ENCODE measurements at regions not wholly inside any gene's neighbourhood (a gene's known extent, or its start where the extent isn't known, plus 50 kb on each side); places are given as distances from the start of the nearest gene placed in this dataset.

DNA sequence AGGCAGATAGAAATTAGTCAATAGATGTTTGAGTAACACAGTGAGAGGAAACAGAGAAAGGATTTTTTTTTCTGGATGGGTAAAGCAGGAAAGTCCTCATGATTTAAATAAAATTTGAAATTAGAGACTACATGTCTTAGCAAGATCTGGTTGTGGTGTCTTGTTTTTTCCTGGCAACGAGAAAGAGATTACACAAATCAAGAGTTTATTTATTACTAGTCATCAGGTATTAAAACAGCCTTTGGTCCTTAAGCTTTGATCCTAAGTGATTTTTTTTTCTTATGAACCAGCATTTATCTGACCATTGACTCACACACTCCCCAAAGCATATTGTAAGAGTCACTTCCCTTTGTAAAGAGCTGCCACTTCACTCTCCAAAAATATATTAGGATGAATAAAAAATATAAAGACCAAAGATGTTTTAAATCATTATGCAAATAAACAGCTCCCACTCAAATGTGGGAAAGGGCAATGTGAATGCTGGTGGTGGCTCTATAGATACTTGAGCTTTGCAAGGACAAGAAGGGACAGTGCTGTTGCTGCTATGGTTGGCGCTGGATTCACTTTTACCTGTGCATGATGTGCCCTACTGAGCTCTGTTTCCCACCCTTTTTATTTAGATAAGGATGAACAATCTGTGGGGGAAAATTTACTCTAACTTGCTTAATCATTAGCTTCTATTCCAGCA is 1726.5 kb downstream of the MAT2B start:
- H3K27me3 ChIP-seq (ENCODE audit: control insufficient read depth, extremely low read depth, insufficient read depth, low read length) = no peaks in the 10 kb centered on the region
- no peak overlapping the region for H2AFZ ChIP-seq (ENCODE audit: control insufficient read depth, low read length)
- DNase-seq (ENCODE audit: low read depth, low spot score) (no peak), FAIRE-seq (no peak)
- H3K27ac ChIP-seq (ENCODE audit: control insufficient read depth, insufficient read depth, low read length) = no peak overlapping the region
- no peak overlapping the region for H3K4me2 ChIP-seq (ENCODE audit: control insufficient read depth, extremely low read depth, insufficient read depth, low read depth, low read length)
- no peaks in the 10 kb centered on the region for H4K20me1 ChIP-seq (ENCODE audit: control insufficient read depth, extremely low read depth, insufficient read depth, low read length)
- H3K9ac ChIP-seq (ENCODE audit: control insufficient read depth, extremely low read depth, insufficient read depth, low read length) = no peak overlapping the region
- H3K4me3 ChIP-seq (ENCODE audit: control insufficient read depth in 2 of 3, extremely low read depth in 1 of 3, insufficient read depth in 2 of 3, low read depth in 1 of 3, low read length in 3 of 3) = no peak overlapping the region
- no peaks in the 10 kb centered on the region for H3K79me2 ChIP-seq (ENCODE audit: control insufficient read depth, insufficient read depth, low read length)
- H3K36me3 ChIP-seq (ENCODE audit: control insufficient read depth in 2 of 2, extremely low read depth in 1 of 2, insufficient read depth in 2 of 2, low read length in 2 of 2) = no peaks in the 10 kb centered on the region
- H3K4me1 ChIP-seq (ENCODE audit: control insufficient read depth, extremely low read depth, insufficient read depth, low read length) = no peaks in the 10 kb centered on the region
- H3K9me1 ChIP-seq (ENCODE audit: control insufficient read depth, extremely low read depth, insufficient read depth, low read length) = no peaks in the 10 kb centered on the region
- TF ChIP-seq, protein P1, sequence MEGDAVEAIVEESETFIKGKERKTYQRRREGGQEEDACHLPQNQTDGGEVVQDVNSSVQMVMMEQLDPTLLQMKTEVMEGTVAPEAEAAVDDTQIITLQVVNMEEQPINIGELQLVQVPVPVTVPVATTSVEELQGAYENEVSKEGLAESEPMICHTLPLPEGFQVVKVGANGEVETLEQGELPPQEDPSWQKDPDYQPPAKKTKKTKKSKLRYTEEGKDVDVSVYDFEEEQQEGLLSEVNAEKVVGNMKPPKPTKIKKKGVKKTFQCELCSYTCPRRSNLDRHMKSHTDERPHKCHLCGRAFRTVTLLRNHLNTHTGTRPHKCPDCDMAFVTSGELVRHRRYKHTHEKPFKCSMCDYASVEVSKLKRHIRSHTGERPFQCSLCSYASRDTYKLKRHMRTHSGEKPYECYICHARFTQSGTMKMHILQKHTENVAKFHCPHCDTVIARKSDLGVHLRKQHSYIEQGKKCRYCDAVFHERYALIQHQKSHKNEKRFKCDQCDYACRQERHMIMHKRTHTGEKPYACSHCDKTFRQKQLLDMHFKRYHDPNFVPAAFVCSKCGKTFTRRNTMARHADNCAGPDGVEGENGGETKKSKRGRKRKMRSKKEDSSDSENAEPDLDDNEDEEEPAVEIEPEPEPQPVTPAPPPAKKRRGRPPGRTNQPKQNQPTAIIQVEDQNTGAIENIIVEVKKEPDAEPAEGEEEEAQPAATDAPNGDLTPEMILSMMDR (optimal IDR thresholded peaks at IDR 0.05 in 1 of 3, IDR thresholded peaks at IDR 0.05 in 1 of 3, conservative IDR thresholded peaks at IDR 0.05 in 1 of 3; ENCODE audit: extremely low read depth in 1 of 3, insufficient read depth in 2 of 3, low read length in 3 of 3) = no peak
- TF ChIP-seq EZH2 (IDR thresholded peaks at IDR 0.05; ENCODE audit: low read length) = no peak
- dilution Hi-C loops (cut with MboI; ENCODE audit: extremely low pct_ligation_motif_present, low sequenced_read_pairs) = no loop called here
- H3K9me3 ChIP-seq (ENCODE audit: control insufficient read depth, low read depth, low read length) = no peaks in the 10 kb centered on the region

DNA sequence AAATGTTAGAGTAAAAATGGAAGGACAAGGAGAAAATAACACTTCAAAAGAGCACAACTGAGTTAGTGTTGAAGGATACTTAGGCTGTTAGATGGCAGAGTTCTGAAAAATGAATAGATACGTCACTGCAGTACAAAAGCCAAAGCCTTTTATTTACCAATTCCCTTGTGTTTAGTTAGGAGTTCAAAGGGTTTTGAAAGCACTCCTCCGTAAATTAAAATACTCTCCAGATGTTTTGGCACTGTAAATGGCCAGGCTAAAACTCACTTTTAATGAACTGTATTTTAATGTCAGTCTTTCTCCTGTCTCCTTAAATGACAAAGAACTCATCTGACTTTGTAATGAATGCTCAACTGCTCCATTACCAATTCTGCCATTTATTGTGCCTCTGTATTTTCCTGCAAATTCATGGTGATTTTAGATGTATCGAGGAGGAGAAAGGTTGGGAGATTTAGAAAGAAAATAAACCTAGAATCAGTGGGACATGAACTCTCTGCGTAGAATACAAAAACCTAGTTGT is 1727.2 kb downstream of the MAT2B start:
- no peaks in the 10 kb centered on the region for H4K20me1 ChIP-seq (ENCODE audit: control insufficient read depth, extremely low read depth, insufficient read depth, low read length)
- H3K9me1 ChIP-seq (ENCODE audit: control insufficient read depth, extremely low read depth, insufficient read depth, low read length) = no peaks in the 10 kb centered on the region
- H3K27ac ChIP-seq (ENCODE audit: control insufficient read depth, insufficient read depth, low read length) = no peak overlapping the region
- dilution Hi-C loops (cut with MboI; ENCODE audit: extremely low pct_ligation_motif_present, low sequenced_read_pairs) = no loop called here
- H3K4me2 ChIP-seq (ENCODE audit: control insufficient read depth, extremely low read depth, insufficient read depth, low read depth, low read length) = no peak overlapping the region
- no peak for DNase-seq (ENCODE audit: low read depth, low spot score)
- no peak overlapping the region for H3K9ac ChIP-seq (ENCODE audit: control insufficient read depth, extremely low read depth, insufficient read depth, low read length)
- no peak overlapping the region for H2AFZ ChIP-seq (ENCODE audit: control insufficient read depth, low read length)
- H3K27me3 ChIP-seq (ENCODE audit: control insufficient read depth, extremely low read depth, insufficient read depth, low read length) = no peaks in the 10 kb centered on the region
- no peaks in the 10 kb centered on the region for H3K36me3 ChIP-seq (ENCODE audit: control insufficient read depth in 2 of 2, extremely low read depth in 1 of 2, insufficient read depth in 2 of 2, low read length in 2 of 2)
- no peaks in the 10 kb centered on the region for H3K4me1 ChIP-seq (ENCODE audit: control insufficient read depth, extremely low read depth, insufficient read depth, low read length)
- no peak overlapping the region for H3K4me3 ChIP-seq (ENCODE audit: control insufficient read depth in 2 of 3, extremely low read depth in 1 of 3, insufficient read depth in 2 of 3, low read depth in 1 of 3, low read length in 3 of 3)
- H3K9me3 ChIP-seq (ENCODE audit: control insufficient read depth, low read depth, low read length) = no peaks in the 10 kb centered on the region
- TF ChIP-seq, protein P1 (optimal IDR thresholded peaks at IDR 0.05 in 1 of 3, IDR thresholded peaks at IDR 0.05 in 1 of 3, conservative IDR thresholded peaks at IDR 0.05 in 1 of 3; ENCODE audit: extremely low read depth in 1 of 3, insufficient read depth in 2 of 3, low read length in 3 of 3) = no peak
- no peak for TF ChIP-seq EZH2 (IDR thresholded peaks at IDR 0.05; ENCODE audit: low read length)
- no peak for FAIRE-seq
- H3K79me2 ChIP-seq (ENCODE audit: control insufficient read depth, insufficient read depth, low read length) = no peaks in the 10 kb centered on the region

Data from keratinocyte (primary cell).